Spleen (tissue), 11 donors: ENCODE measurements at regions not wholly inside any gene's neighbourhood (a gene's known extent, or its start where the extent isn't known, plus 50 kb on each side); places are given as distances from the start of the nearest gene placed in this dataset.

Experiments
- DNase-seq: peaks from one replicate; pipeline ENCODE4 v3.0.0-alpha.2; 2020
- H3K27ac ChIP-seq, 8 donors: fragments of 200-600 bp; sonication (generic) in 7 of 8; 1 replicate in 4 of 8; 2 replicates in 4 of 8; pipeline versions ENCODE4 v1.5.0 to v1.8.0; 2016 to 2021; ENCODE audit warnings: inconsistent platforms in 4 of 8, mild to moderate bottlenecking in 4 of 8, moderate library complexity in 1 of 8
- H3K27me3 ChIP-seq, 7 donors: fragments of 200-600 bp; sonication (generic) in 6 of 7; replicated peaks in 1 of 7; 1 replicate in 4 of 7; 2 replicates in 3 of 7; pipeline versions ENCODE4 v1.5.0 to v1.8.0; 2016 to 2021; ENCODE audit warnings: inconsistent platforms in 3 of 7, mild to moderate bottlenecking in 1 of 7
- H3K36me3 ChIP-seq, 6 donors: fragments of 200-600 bp; sonication (generic) in 5 of 6; 1 replicate in 4 of 6; 2 replicates in 2 of 6; pipeline versions ENCODE4 v1.5.0 to v1.8.0; 2016 to 2021; ENCODE audit warnings: inconsistent platforms in 2 of 6
- H3K4me1 ChIP-seq, 6 donors: fragments of 200-600 bp; sonication (generic) in 5 of 6; 1 replicate in 3 of 6; 2 replicates in 3 of 6; pipeline versions ENCODE4 v1.5.0 to v1.8.0; 2016 to 2021; ENCODE audit warnings: inconsistent platforms in 3 of 6
- H3K4me3 ChIP-seq, 8 donors: fragments of 200-600 bp; sonication (generic) in 7 of 8; 1 replicate in 4 of 8; 2 replicates in 4 of 8; pipeline versions ENCODE4 v1.5.0 to v1.8.0; 2016 to 2021; ENCODE audit warnings: inconsistent platforms in 4 of 8, mild to moderate bottlenecking in 4 of 8, moderate library complexity in 2 of 8
- H3K9me3 ChIP-seq, 8 donors: fragments of 200-600 bp; sonication (generic) in 7 of 8; 1 replicate in 4 of 8; 2 replicates in 4 of 8; pipeline versions ENCODE4 v1.5.0 to v1.8.0; 2016 to 2021; ENCODE audit warnings: inconsistent platforms in 4 of 8
- POLR2A ChIP-seq, 3 donors: fragments of 450-650 bp; IDR thresholded peaks; one replicate each; pipeline ENCODE4 v1.5.1; 2017; ENCODE audit warnings: antibody characterized with exemption in 3 of 3, mild to moderate bottlenecking in 1 of 3
- POLR2AphosphoS5 ChIP-seq, 3 donors: sonication (generic); formaldehyde crosslinking; IDR thresholded peaks; one replicate each; pipeline ENCODE4 v1.5.1; 2017; ENCODE audit warnings: antibody characterized with exemption in 3 of 3
- WGBS, 5 donors: extraction: QIAGEN DNeasy Blood & Tissue Kit in 3 of 5; methylation state at CpG; one replicate each; pipeline versions ENCODE4 v1.1.5 to v1.1.7; 2013 to 2018; 5-methylcytosine and 5-hydroxymethylcytosine counted together
- intact Hi-C: fragments of 100-400 bp; cut with DNase I; formaldehyde crosslinking; loops from one replicate; pipeline ENCODE4 v1.15.0; 2023; ENCODE audit warnings: low total_unique reads
- TF ChIP-seq, protein P1 (sequence below), 11 experiments: fragments of 200-600 bp in 7 of 11; fragments of 450-650 bp in 4 of 11; sonication (generic) in 4 of 11; IDR thresholded peaks in 8 of 11; conservative IDR thresholded peaks in 3 of 11; 1 replicate in 7 of 11; 2 replicates in 4 of 11; pipeline versions ENCODE4 v1.4.0 to v1.8.0; 2016 to 2021; ENCODE audit warnings: antibody characterized with exemption in 11 of 11, inconsistent platforms in 4 of 11, mild to moderate bottlenecking in 1 of 11
- donor health status: healthy with polysubstance abuse.
- donor health status: DM: no; HTN: no; CAD: no; lungs with moderate emphysema.
- donor health status: DM: no; HTN: no; CAD: no.
- donor health status: Bipolar disorder and iron deficiency.
- donor health status: healthy.
- donor health status: DM: no; HTN: no; CAD: no.
- donor health status: DM: yes; HTN: yes; CAD: no.

DNA sequence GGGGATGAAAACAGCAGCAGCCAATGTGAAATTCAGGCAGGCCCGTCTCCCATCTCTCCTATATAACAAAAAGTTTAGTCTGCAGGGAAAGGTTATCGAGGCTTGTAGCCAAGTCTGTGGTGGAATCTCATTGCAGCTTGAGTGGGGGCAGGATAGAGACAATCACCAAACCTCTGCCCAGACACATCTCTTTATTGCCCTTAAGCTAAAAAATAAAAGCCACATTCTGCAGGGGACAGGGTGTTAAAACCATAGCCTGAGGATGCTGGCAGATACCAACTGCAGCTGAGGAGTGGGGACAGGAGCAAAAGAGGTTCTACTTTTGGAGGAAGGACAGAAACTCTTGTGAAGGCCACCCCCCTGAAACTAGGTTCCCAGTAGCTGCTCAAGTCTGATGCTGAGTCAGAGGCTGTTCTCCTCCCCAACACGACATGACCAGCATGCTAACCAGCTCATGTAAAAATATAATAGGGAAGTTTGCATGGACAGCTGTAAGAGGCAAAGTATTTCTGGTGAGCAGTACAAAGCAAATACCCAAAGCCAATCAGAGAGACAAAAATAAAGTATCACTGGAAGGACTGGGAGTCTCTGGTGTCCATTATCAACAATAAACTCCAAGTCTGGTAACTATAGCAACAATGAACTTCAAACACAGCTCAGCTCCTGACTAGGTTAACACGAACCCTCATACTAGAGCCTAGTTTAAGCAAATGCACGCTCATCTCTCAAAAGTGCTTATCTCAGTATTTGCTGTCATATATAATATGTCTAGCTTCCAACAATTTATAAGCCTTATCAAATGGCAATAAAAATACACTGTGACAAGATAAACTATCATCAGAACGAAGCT, 362.2 kb upstream of the SLCO3A1 start:
- 59 to 84% (median 70%) methylated on average over 6 of the region's 6 CpGs for WGBS, 5 donors
- Histone ChIP-seq H3K4me3 (no peak overlapping the region), H3K36me3 (no peaks in the 10 kb centered on the region), H3K4me1 (no peaks in the 10 kb centered on the region), H3K27ac (no peak overlapping the region), H3K27me3 (peaks cover 0 to 3% (median 0%) of the 10 kb centered on the region in 7 donors), H3K9me3 (no peaks in the 10 kb centered on the region)
- intact Hi-C loops = no loop called here
- TF ChIP-seq, protein P1, sequence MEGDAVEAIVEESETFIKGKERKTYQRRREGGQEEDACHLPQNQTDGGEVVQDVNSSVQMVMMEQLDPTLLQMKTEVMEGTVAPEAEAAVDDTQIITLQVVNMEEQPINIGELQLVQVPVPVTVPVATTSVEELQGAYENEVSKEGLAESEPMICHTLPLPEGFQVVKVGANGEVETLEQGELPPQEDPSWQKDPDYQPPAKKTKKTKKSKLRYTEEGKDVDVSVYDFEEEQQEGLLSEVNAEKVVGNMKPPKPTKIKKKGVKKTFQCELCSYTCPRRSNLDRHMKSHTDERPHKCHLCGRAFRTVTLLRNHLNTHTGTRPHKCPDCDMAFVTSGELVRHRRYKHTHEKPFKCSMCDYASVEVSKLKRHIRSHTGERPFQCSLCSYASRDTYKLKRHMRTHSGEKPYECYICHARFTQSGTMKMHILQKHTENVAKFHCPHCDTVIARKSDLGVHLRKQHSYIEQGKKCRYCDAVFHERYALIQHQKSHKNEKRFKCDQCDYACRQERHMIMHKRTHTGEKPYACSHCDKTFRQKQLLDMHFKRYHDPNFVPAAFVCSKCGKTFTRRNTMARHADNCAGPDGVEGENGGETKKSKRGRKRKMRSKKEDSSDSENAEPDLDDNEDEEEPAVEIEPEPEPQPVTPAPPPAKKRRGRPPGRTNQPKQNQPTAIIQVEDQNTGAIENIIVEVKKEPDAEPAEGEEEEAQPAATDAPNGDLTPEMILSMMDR (IDR thresholded peaks at IDR 0.05 in 8 of 11, conservative IDR thresholded peaks at IDR 0.05 in 3 of 11) = no peak
- no peak for TF ChIP-seq POLR2A (IDR thresholded peaks at IDR 0.05)
- no peak for TF ChIP-seq POLR2AphosphoS5 (IDR thresholded peaks at IDR 0.05)
- DNase-seq = no peak

DNA sequence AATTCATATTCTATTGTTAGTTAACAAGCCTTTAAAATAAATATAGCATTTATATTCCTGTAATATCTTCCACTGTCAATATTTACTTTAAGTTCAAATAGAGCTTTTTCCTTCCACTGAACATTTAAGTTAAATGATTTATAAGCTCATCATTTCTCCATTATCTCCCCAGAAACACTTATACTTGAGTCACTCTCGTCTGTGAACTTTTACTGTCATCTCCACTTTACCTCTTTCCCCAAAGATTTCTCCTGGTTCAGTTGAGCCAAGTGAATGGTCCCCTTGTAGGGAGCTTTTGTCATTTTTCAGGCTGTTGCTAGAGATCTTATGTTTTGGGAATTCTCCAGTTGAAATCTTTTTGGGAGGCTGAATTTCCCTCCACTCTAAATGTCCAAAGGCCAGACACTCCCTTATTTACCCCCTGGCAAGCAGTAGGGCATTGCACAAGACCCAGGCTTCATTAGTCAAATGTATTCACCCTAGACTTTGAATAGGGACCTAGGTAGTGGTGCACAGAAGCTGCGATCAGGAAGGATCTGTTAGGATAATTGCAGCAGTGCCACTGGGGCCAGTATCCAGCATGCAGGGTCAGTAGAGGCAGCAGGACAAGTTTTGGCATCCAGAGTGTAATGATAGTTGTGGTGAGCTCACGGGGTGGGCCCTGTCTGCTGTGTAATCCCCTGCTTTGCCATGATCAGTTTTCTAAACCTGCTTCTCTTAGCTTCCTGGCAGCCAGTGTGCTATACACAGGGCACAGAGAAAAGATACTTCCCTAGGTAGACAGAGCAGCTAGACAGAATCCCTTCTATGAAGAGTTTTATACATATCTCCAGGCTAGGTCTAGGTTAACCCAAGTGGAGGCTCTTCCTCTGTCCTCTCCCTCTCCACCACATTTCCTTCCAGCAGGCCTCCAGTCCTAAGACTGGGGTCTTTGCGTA, 356.5 kb upstream of the SLCO3A1 start:
- Histone ChIP-seq H3K36me3 (no peaks in the 10 kb centered on the region), H3K4me3 (no peak overlapping the region), H3K27ac (no peak overlapping the region), H3K27me3 (peaks cover 0 to 3% (median 0%) of the 10 kb centered on the region in 7 donors), H3K9me3 (no peaks in the 10 kb centered on the region), H3K4me1 (no peaks in the 10 kb centered on the region)
- DNase-seq = no peak
- intact Hi-C loops = loop anchor here (5.0 kb wide), 1 partner anchor 50 kb away; no protein-coding TSS in a partner anchor
- 82 to 93% (median 90%) methylated on average over 4 of the region's 4 CpGs for WGBS, 5 donors
- TF ChIP-seq POLR2AphosphoS5 (IDR thresholded peaks at IDR 0.05) (no peak), POLR2A (IDR thresholded peaks at IDR 0.05) (no peak)
- TF ChIP-seq, protein P1 (IDR thresholded peaks at IDR 0.05 in 8 of 11, conservative IDR thresholded peaks at IDR 0.05 in 3 of 11) = no peak

DNA sequence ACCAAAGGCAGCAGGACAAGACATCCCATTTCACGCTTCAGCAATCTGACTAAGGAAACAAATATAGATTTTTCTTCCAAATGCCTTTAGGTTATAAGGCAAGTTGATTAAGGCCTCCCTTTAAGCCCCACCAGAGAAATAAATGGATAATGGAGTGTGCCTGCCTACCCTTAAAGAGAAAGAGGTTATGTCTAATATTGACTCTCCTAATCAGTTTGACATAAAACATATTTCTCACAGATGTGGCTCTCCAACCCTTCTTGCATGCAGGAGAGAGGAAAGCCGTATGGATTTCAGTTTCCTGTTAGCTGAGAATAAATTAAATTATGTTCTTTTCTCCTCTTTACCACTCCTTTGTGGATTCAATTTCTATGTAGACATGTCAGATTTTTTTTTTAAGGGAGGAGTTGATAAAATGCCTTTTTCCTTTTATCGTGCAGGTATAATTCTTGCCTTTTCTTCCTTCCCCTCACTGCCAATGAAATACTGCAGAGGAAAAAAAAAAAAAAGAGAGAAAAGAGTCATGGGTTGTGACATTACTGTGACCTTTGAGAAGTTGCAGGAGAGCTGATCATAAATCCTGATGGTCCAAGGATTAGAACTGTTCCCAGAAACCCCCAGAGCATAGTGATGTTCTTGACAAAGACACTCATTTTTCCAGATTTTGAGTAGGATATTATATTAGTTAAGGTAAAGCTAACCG, 355.3 kb upstream of the SLCO3A1 start:
- peaks cover 0 to 3% (median 0%) of the 10 kb centered on the region in 7 donors for H3K27me3 ChIP-seq
- H3K36me3 ChIP-seq = no peaks in the 10 kb centered on the region
- no peak for TF ChIP-seq POLR2A (IDR thresholded peaks at IDR 0.05)
- TF ChIP-seq, protein P1 (IDR thresholded peaks at IDR 0.05 in 8 of 11, conservative IDR thresholded peaks at IDR 0.05 in 3 of 11) = no peak
- no peak for TF ChIP-seq POLR2AphosphoS5 (IDR thresholded peaks at IDR 0.05)
- no peak for DNase-seq
- intact Hi-C loops = loop anchor here (5.0 kb wide), 1 partner anchor 51 kb away; no protein-coding TSS in a partner anchor
- WGBS, 5 donors = 64 to 92% (median 85%) methylated on average over 4 of the region's 4 CpGs
- H3K9me3 ChIP-seq = no peaks in the 10 kb centered on the region
- no peak overlapping the region for H3K4me3 ChIP-seq
- H3K4me1 ChIP-seq = no peaks in the 10 kb centered on the region
- H3K27ac ChIP-seq = no peak overlapping the region
